GM23248 (cell line): ENCODE measurements at regions not wholly inside any gene's neighbourhood (a gene's known extent, or its start where the extent isn't known, plus 50 kb on each side); places are given as distances from the start of the nearest gene placed in this dataset.

Source experiments
- EZH2 ChIP-seq: fragments of 200-600 bp; sonication (generic); IDR thresholded peaks from 2 replicates; pipeline ENCODE4 v1.6.1; 2018; ENCODE audit warnings: antibody characterized with exemption, mild to moderate bottlenecking; ENCODE audit not compliant: insufficient read depth, poor library complexity, severe bottlenecking
- EZH2phosphoT487 ChIP-seq: fragments of 200-600 bp; sonication (generic); IDR thresholded peaks from 2 replicates; pipeline ENCODE4 v1.6.1; 2018; ENCODE audit warnings: antibody characterized with exemption, moderate library complexity, mild to moderate bottlenecking, low read depth; ENCODE audit not compliant: insufficient read depth

DNA sequence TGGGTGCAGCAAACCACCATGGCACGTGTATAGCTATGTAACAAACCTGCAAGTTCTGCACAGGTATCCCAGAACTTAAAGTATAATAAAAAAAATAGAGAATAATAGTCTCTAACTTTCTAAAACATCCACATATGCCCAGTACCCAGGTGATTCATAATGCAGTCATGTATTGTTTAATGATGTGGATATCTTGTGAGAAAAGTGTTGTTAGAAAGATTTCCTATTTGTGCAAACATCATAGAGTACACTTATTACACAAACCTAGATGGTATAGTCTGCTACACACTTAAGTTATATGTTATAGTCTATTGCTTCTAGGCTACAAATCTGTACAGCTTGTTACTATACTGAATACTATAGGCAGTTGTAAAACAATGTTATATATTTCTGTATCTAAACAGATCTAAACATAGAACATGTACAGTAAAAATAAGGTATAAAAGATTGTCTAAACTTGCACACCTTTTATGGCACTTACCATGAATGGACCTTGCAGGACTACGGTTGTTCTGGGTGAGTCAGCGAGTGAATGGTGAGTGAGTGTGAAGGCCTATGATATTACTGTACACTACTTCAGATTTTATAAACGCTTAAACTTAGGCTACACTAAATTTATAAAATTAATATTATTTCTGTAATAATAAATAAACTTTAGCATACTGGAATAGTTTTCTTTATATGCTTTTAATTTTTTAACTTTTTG lies 232.2 kb upstream of the SLIT2 start:
- TF ChIP-seq EZH2 (no peak), EZH2phosphoT487 (no peak)
